RWPE1 (cell line): ENCODE measurements at regions not wholly inside any gene's neighbourhood (a gene's known extent, or its start where the extent isn't known, plus 50 kb on each side); places are given as distances from the start of the nearest gene placed in this dataset.

Experiments used
- CTCF ChIA-PET: fragments of 350-600 bp; sonication (Branson Sonifier 250); formaldehyde crosslinking; extraction: SDS; loops from one replicate; lab custom pipeline; 2021; lab: Yijun Ruan, JAX
- POLR2A ChIA-PET: fragments of 400-600 bp; formaldehyde crosslinking; extraction: SDS; loops from one replicate; lab custom pipeline; 2020; ENCODE audit warnings: antibody characterized with exemption; ENCODE audit not compliant: low non-redundant PET; lab: Yijun Ruan, JAX
- DNase-seq: peaks from one replicate; pipeline ENCODE4 v3.0.0; 2012; ENCODE audit warnings: low spot score
- H3K27ac ChIP-seq: fragments of 450-650 bp; 2 replicates; pipeline ENCODE4 v1.5.1; 2017
- CTCF ChIP-seq: fragments of 450-650 bp; conservative IDR thresholded peaks from 2 replicates; pipeline ENCODE4 v1.5.1; 2017; ENCODE audit warnings: low read depth, mild to moderate bottlenecking

- CTCF ChIA-PET: no interaction called here
- no peak overlapping the region for H3K27ac ChIP-seq
- POLR2A ChIA-PET: interaction anchor here (0.6 kb wide), 1 partner anchor 224 kb away, joined by 3 read pairs; the partner anchor contains the start of gene DARS1
- no peak for TF ChIP-seq CTCF
- DNase-seq: no peak
These were observed 91.9 kb upstream of the CXCR4 start for GRCh38 chr2:136209561-136210454.

DNA sequence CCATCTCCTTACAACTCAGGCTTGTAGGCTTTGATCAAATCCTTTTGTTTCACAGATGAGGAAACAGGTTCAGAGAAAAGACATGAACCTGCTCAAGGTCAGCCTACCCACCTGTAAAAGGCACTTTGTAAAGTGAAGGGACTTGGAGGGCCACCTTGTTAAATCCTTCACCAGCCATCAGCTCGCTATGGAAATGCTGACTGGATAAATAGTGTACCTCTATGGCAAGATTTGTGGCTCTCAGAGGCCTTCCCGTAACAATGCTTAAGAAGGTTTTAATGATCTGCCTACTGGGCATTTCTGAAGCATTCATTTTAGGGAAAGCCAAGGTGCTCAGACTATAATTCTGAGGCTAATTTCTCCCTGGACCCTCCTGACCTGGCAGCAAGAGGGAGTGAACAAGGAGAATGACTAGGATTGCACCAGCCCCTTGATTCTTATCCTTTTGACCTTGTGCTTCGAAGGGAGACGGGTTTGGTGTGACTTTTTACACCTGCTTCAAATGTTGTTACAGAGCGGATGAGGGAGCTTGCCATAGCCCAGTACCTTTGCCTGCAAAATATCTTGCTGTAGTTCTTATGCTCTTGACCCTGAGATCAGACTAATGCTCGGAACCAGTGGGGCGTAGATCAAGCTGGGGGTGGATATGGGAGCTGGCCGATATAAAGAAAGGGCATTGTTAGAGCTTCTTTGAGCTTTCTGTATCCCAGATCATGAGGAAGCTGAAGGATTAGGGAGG lies 90.9 kb upstream of the CXCR4 start:
- POLR2A ChIA-PET: no interaction called here
- TF ChIP-seq CTCF: no peak
- CTCF ChIA-PET: no interaction called here

DNA sequence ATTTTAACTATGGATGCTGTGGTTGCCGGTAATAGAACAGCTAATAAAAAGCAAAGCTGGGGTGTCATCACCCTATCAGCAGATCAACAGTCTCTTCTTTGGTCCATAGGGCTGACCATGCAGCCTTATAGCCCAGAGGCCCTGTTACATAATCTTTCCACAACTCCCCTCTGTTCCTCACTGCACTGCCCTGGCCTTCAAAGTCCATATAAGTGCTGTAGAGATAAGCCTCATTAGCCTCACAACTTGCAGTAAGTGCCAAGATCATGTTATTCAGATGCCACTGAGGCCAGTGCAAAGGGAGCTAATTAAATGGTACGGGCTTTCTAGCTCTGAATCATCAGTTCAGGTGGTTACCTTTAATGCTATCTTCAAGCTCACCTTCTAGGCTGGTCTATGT lies 89.7 kb upstream of the CXCR4 start:
- CTCF ChIA-PET: no interaction called here
- no peak for TF ChIP-seq CTCF
- no peak for DNase-seq
- no peak overlapping the region for H3K27ac ChIP-seq
- POLR2A ChIA-PET: no interaction called here

More for the DNA sequence above, 90.9 kb upstream of the CXCR4 start:
- no peak overlapping the region for H3K27ac ChIP-seq
- no peak for DNase-seq

GRCh38 chr2:136207030-136207623 lies 89.2 kb upstream of the CXCR4 start:
- TF ChIP-seq CTCF: no peak
- DNase-seq: no peak
- POLR2A ChIA-PET: no interaction called here

DNA sequence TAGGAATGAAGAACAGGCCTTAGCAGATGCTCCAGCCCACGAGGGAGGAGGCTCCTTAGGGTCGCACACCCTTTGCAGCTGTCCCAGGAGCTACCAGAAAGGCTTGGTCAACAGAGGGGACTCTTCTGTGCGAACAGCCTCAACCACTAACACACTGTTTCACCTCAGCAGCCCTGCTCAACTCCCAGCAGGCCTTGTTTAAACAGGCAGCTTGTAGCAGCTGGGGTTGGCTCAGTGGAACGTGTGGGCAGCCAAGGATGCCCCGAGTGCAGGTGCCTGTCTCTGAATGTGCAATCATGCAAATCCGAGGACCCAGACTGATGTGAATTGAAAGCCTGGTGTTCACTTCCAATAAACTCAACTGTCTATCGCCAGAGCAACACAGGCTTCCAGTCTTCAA lies 88.7 kb upstream of the CXCR4 start:
- H3K27ac ChIP-seq: no peak overlapping the region
- DNase-seq: no peak
- CTCF ChIA-PET: interaction anchor here (0.7 kb wide), 1 partner anchor 1217 kb away, joined by 3 read pairs; no protein-coding TSS in a partner anchor
- no peak for TF ChIP-seq CTCF
- POLR2A ChIA-PET: no interaction called here

More at GRCh38 chr2:136207030-136207623, 89.2 kb upstream of the CXCR4 start:
- CTCF ChIA-PET: interaction anchor here (0.7 kb wide), 1 partner anchor 1218 kb away, joined by 3 read pairs; no protein-coding TSS in a partner anchor
- H3K27ac ChIP-seq: no peak overlapping the region

DNA sequence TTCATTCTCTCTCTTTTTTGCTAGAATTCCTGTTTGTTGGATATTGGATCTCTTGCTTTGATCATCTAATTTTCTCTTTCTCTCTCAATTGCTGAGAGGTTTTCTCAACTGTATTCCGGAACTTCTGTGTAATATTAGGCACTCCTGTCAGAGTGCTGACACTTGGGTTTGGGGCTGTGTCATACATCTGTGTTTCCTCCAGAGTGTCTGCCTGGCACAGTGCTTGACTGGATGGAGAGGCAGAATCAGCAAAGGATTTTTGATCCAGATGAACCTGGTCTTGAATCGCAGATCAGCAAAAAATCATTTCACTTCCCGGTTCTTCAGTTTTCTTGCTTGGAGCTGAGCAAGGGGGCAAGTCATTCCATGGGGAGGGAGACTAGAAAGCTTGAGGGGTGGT lies 87.7 kb upstream of the CXCR4 start:
- POLR2A ChIA-PET: no interaction called here
- no peak for DNase-seq
- TF ChIP-seq CTCF: no peak

More for the DNA sequence above, 87.7 kb upstream of the CXCR4 start:
- H3K27ac ChIP-seq: no peak overlapping the region
- CTCF ChIA-PET: interaction anchor here (0.6 kb wide), 1 partner anchor 532 kb away, joined by 3 read pairs; no protein-coding TSS in a partner anchor
